DOHH2 (cell line): ENCODE measurements at regions not wholly inside any gene's neighbourhood (a gene's known extent, or its start where the extent isn't known, plus 50 kb on each side); places are given as distances from the start of the nearest gene placed in this dataset.

Experiments used
- H3F3A ChIP-seq: fragments of 200-600 bp; sonication (generic), shearing (Covaris generic); 2 replicates; pipeline ENCODE4 v1.6.0; 2016; ENCODE audit warnings: antibody characterized with exemption, mild to moderate bottlenecking; ENCODE audit not compliant: control insufficient read depth, insufficient read depth
- H3K27ac ChIP-seq: fragments of 200-600 bp; sonication (generic); 2 replicates; pipeline ENCODE4 v1.5.1; 2014; ENCODE audit warnings: low read depth, mild to moderate bottlenecking, low read length, moderate library complexity
- H3K27me3 ChIP-seq: fragments of 200-600 bp; sonication (generic); 2 replicates; pipeline ENCODE4 v1.6.1; 2014; ENCODE audit warnings: mild to moderate bottlenecking, low read length, mixed read lengths; ENCODE audit not compliant: control insufficient read depth
- H3K36me3 ChIP-seq: fragments of 200-600 bp; sonication (generic); 2 replicates; pipeline ENCODE4 v1.6.1; 2014; ENCODE audit warnings: mild to moderate bottlenecking, low read length, moderate library complexity, mixed read lengths; ENCODE audit not compliant: control insufficient read depth
- H3K4me1 ChIP-seq: fragments of 200-600 bp; sonication (generic); 2 replicates; pipeline ENCODE4 v1.6.1; 2014; ENCODE audit warnings: mild to moderate bottlenecking, low read length, mixed read lengths; ENCODE audit not compliant: control insufficient read depth
- H3K4me2 ChIP-seq: fragments of 200-600 bp; sonication (generic); 2 replicates; pipeline ENCODE4 v1.6.0; 2014; ENCODE audit warnings: mild to moderate bottlenecking, low read length, moderate library complexity
- H3K4me3 ChIP-seq: fragments of 200-600 bp; sonication (generic); 2 replicates; pipeline ENCODE4 v1.5.1; 2014; ENCODE audit warnings: mild to moderate bottlenecking, low read length, mixed read lengths
- H3K79me2 ChIP-seq: fragments of 200-600 bp; sonication (generic); 2 replicates; pipeline ENCODE4 v1.6.1; 2014; ENCODE audit warnings: mild to moderate bottlenecking, low read length, mixed read lengths; ENCODE audit not compliant: control insufficient read depth
- H3K9me2 ChIP-seq: fragments of 200-600 bp; sonication (generic); replicated peaks from 2 replicates; pipeline ENCODE4 v1.6.1; 2014; ENCODE audit warnings: mild to moderate bottlenecking, low read length, mixed read lengths; ENCODE audit not compliant: control insufficient read depth
- H3K9me3 ChIP-seq: fragments of 200-600 bp; sonication (generic); 2 replicates; pipeline ENCODE4 v1.6.1; 2014; ENCODE audit warnings: antibody characterized with exemption, low read length, mixed read lengths; ENCODE audit not compliant: control insufficient read depth, insufficient read depth
- H4K20me1 ChIP-seq: fragments of 200-600 bp; sonication (generic); 2 replicates; pipeline ENCODE4 v1.6.0; 2014; ENCODE audit warnings: low read depth, mild to moderate bottlenecking, antibody characterized with exemption, low read length, moderate library complexity; ENCODE audit not compliant: control insufficient read depth, insufficient read depth
- EZH2phosphoT487 ChIP-seq: fragments of 200-600 bp; sonication (generic); IDR thresholded peaks from 2 replicates; pipeline ENCODE4 v1.6.1; 2017; ENCODE audit warnings: borderline replicate concordance, mild to moderate bottlenecking, antibody characterized with exemption, low read length, moderate library complexity, mixed read lengths
- TF ChIP-seq, protein P1 (sequence below): fragments of 200-600 bp; sonication (generic); IDR thresholded peaks from one replicate; pipeline ENCODE4 v1.5.1; 2014; ENCODE audit warnings: antibody characterized with exemption, mild to moderate bottlenecking, low read depth, low read length; ENCODE audit not compliant: poor library complexity, severe bottlenecking

- Histone ChIP-seq H3K27me3 (no peaks in the 10 kb centered on the region), H3K9me2 (no peaks in the 10 kb centered on the region), H3K4me1 (no peaks in the 10 kb centered on the region), H4K20me1 (no peaks in the 10 kb centered on the region), H3K4me2 (no peak overlapping the region), H3K36me3 (no peaks in the 10 kb centered on the region), H3K9me3 (no peaks in the 10 kb centered on the region), H3K27ac (no peak overlapping the region), H3F3A (no peaks in the 10 kb centered on the region), H3K79me2 (no peaks in the 10 kb centered on the region), H3K4me3 (no peak overlapping the region)
- TF ChIP-seq EZH2phosphoT487 = no peak
These were observed 1577.6 kb downstream of the EFNA5 start for GRCh38 chr5:106093134-106093533.

GRCh38 chr5:106092455-106092854, 1578.3 kb downstream of the EFNA5 start:
- Histone ChIP-seq H3K4me1 (no peaks in the 10 kb centered on the region), H3K27me3 (no peaks in the 10 kb centered on the region), H3K4me3 (no peak overlapping the region), H3K4me2 (no peak overlapping the region), H3K9me2 (no peaks in the 10 kb centered on the region), H3K9me3 (no peaks in the 10 kb centered on the region), H3K27ac (no peak overlapping the region), H3K79me2 (no peaks in the 10 kb centered on the region), H3K36me3 (no peaks in the 10 kb centered on the region), H3F3A (no peaks in the 10 kb centered on the region), H4K20me1 (no peaks in the 10 kb centered on the region)
- TF ChIP-seq, protein P1, sequence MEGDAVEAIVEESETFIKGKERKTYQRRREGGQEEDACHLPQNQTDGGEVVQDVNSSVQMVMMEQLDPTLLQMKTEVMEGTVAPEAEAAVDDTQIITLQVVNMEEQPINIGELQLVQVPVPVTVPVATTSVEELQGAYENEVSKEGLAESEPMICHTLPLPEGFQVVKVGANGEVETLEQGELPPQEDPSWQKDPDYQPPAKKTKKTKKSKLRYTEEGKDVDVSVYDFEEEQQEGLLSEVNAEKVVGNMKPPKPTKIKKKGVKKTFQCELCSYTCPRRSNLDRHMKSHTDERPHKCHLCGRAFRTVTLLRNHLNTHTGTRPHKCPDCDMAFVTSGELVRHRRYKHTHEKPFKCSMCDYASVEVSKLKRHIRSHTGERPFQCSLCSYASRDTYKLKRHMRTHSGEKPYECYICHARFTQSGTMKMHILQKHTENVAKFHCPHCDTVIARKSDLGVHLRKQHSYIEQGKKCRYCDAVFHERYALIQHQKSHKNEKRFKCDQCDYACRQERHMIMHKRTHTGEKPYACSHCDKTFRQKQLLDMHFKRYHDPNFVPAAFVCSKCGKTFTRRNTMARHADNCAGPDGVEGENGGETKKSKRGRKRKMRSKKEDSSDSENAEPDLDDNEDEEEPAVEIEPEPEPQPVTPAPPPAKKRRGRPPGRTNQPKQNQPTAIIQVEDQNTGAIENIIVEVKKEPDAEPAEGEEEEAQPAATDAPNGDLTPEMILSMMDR = no peak
- TF ChIP-seq EZH2phosphoT487 = no peak

- Histone ChIP-seq H4K20me1 (no peaks in the 10 kb centered on the region), H3K4me3 (no peak overlapping the region), H3K4me2 (no peak overlapping the region), H3K4me1 (no peaks in the 10 kb centered on the region), H3F3A (no peaks in the 10 kb centered on the region), H3K27ac (no peak overlapping the region), H3K27me3 (no peaks in the 10 kb centered on the region), H3K36me3 (no peaks in the 10 kb centered on the region), H3K79me2 (no peaks in the 10 kb centered on the region), H3K9me2 (no peaks in the 10 kb centered on the region), H3K9me3 (no peaks in the 10 kb centered on the region)
- TF ChIP-seq, protein P1 = no peak
- TF ChIP-seq EZH2phosphoT487 = no peak
These were observed 1581.7 kb downstream of the EFNA5 start for GRCh38 chr5:106089073-106089472.

DNA sequence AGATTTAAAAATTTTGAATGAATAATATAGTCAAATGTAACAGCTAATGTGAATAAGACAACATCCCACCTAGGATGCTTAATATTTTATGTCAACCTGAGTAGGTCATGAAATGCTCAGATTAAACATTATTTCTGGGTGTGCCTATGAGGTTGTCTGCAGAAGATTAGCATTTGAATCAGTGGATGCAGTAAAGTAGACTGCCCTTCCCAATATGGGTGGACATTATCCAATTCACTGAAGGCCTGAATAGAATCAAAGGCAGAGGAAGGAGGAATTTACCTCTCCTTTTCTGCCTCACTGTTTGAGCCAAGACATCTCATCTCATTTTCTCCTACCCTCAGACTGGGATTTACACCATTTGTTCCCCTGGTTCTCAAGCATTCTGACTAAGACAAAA, 1582.3 kb downstream of the EFNA5 start:
- TF ChIP-seq, protein P1 = no peak
- TF ChIP-seq EZH2phosphoT487 = no peak
- no peak overlapping the region for H3K4me2 ChIP-seq
- H3K27ac ChIP-seq = no peak overlapping the region
- H3F3A ChIP-seq = no peaks in the 10 kb centered on the region
- H3K27me3 ChIP-seq = no peaks in the 10 kb centered on the region
- no peaks in the 10 kb centered on the region for H4K20me1 ChIP-seq
- H3K9me2 ChIP-seq = no peaks in the 10 kb centered on the region
- H3K4me3 ChIP-seq = no peak overlapping the region
- H3K4me1 ChIP-seq = no peaks in the 10 kb centered on the region
- no peaks in the 10 kb centered on the region for H3K36me3 ChIP-seq
- H3K9me3 ChIP-seq = no peaks in the 10 kb centered on the region
- no peaks in the 10 kb centered on the region for H3K79me2 ChIP-seq
